HG02870 (cell line): ENCODE measurements at regions not wholly inside any gene's neighbourhood (a gene's known extent, or its start where the extent isn't known, plus 50 kb on each side); places are given as distances from the start of the nearest gene placed in this dataset.
A peak's percentile ranks its signal among the peaks of the same experiment; 100 is the strongest.
"Not testable (repeated sequence)": the region's sequence is repeated elsewhere in the genome, so short reads cannot be mapped to it uniquely, and the experiment has no call there.

ENCODE experiments used
- ATAC-seq: cut with Tn5 transposase; IDR thresholded peaks from one replicate; pipeline ENCODE4 v1.9.1; 2021; ENCODE audit warnings: mild to moderate bottlenecking, moderate library complexity; ENCODE audit not compliant: unreplicated experiment

- ATAC-seq = no peak
Observed at GRCh38 chr7:3135626-3136025, 92.0 kb upstream of the CARD11 start.

DNA sequence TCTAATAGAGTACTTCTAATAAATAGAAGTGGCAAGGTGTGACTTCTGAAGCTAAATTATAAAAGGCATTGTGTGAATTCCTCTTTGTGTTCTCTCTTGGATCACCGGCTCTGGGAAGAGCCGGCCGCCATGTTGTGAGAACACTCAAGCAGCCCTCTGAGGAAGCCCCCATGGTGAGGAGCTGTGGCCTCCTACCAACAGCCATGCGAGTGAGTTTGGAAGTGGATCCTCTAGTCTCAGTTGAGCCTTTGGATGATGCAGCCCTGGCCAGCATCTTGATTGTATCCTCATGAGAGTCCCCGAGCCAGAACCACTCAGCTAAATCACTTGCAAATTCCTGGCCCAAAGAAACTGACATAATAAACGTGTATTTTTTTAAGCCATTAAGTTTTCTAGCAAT, 94.5 kb upstream of the CARD11 start:
- no peak for ATAC-seq

DNA sequence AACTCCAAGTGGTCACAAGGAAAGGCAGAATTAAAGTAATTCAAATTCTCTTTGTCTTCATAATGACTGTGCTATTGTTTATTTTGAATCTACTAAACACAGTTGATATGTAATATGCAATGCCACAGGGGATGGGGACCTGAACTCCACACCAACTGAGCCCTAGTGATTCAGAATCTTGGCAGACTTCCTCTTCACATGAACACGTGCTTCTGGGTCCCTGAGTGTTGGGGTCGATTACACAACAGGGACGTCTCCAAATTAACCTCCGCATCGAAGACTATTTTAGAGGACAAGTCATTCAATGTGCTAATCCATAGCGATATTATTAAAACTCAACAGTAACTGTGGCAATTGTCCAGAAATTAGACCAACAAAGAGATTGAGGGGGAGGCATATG, 95.3 kb upstream of the CARD11 start:
- ATAC-seq = no peak

DNA sequence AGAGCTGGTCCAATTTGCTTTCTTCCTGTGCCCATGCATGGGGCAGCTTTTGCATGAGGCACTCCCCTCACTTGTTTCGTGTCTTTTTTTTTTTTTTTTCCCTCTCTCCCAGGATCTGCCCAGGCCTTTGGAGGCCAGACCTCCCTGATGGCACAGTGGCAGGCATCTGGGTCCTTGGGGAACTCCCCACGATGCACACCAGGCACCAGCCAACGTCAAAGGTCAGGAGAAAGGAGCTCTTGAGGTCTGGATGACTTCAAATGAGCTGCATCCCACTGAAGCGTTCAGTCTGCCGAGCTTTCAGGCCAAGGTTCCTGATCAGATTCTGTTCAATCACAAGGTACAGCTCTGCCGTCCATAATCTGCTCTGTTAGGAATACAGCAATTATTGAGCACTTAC, 97.2 kb upstream of the CARD11 start:
- no peak for ATAC-seq

DNA sequence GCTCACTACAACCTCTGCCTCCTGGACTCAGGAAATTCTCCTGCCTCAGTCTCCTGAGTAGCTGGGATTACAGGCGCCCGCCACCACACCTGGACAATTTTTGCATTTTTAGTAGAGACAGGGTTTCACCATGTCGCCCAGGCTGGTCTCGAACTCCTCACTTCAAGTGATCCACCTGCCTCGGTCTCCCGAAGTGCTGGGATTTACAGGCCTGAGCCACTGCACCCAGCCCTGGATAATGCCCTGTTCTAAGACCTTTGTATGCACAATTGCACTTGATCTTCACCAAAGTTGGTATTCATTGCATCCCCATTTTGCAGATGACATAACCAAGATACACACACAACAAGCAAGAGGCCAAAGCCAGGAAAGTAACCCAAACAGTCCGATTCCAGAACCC, 97.7 kb upstream of the CARD11 start:
- no peak for ATAC-seq

DNA sequence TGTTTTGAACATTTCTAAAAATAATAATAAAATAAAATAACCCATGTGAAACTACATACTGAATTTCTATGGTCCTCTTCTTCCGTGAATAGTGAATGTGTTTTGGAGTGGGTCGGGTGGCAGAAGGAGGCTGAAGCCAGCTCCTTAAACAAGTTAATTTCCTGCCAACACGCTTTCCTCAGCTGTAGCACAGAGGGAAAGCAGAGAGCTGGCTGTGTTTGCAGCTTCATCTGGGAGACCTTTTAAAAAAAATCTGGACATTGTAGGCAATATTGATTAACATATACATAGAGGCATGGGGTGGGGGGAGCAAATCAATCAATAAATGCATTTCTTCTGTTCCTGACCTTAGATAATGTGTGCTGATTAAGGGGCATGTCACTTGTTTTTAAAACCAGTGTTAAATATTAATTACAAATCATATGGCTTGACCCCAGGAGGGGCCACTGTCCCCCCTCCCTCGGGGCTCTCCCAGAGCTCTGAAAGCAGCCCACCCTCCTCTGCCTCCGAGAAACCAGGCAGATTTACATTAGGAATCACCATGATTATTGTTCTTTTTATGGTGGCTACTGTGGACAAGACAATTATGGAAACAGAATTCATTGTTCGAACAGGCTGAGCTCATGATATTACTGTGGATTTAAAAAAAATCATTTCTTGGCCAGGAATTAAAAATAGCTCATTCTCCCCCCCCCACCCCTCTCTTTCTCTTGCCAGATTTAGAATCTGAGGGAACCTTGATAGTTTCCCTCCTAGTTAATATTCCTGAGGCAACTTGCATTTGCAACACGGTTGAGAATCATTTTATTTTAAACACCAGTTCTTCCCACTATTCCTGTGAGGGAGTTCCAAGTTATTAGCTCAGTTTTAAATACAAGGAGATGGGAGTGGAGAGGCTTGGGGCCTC, 100.5 kb upstream of the CARD11 start:
- no peak for ATAC-seq

DNA sequence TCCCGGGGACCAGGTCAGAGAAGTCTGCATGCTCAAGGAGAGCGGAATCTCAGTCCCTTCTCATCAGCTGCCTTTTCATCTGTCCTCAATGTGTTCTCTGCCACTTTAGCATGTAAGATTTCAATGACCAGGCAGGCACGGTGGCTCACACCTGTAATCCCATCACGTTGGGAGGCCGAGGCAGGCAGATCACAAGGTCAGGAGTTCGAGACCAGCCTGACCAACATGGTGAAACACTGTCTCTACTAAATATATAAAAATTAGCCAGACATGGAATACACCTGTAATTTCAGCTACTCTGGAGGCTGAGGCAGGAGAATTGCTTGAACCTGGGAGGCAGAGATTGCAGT, 101.1 kb upstream of the CARD11 start:
- not testable (repeated sequence) for ATAC-seq

- ATAC-seq = no peak
Observed at GRCh38 chr7:3146571-3147226, 103.0 kb upstream of the CARD11 start.

- ATAC-seq = not testable (repeated sequence)
Observed at GRCh38 chr7:3148471-3148870, 104.8 kb upstream of the CARD11 start.

GRCh38 chr7:3149231-3149995, 105.7 kb upstream of the CARD11 start:
- ATAC-seq = no peak

DNA sequence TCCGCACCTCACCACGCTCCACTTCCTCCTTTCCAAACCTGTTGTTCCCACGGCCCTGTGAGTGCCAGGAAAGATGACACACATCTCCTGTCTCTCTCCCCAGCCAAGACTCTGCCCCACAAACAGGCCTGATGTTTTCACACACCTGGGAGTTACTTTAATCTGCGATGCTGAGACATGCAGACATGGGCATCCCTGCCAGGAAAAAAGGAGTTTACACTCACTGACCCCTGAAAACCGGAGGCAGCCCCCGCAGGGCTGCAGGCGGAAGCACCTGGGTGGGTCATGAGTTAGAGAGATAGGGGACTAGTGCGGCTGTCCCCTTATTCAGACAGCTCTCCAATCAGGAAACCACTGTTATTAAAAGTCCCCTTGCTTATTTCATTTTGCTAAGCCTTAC, 106.4 kb upstream of the CARD11 start:
- ATAC-seq = no peak

DNA sequence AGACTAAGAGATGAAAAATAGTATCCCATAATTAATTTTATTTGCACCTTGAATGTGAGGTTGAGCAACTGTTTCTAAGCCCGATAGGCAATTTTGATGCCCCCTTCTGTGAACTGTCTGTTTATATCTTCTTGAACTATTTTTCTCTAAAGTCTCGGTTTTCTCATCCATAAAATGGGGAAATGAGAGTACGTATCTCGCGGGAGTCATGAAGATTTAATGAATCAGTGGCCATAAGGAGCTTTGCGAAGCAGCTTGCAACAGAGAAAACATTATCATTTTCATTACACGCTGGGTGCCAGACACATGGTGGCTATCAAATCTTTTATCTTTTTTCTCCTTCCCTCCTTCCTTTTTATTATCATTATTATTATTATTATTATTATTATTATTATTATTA, 108.1 kb upstream of the CARD11 start:
- no peak for ATAC-seq

GRCh38 chr7:3152714-3153113, 109.0 kb upstream of the CARD11 start:
- no peak for ATAC-seq

- ATAC-seq = no peak
Observed at GRCh38 chr7:3153118-3153517, 109.5 kb upstream of the CARD11 start.

DNA sequence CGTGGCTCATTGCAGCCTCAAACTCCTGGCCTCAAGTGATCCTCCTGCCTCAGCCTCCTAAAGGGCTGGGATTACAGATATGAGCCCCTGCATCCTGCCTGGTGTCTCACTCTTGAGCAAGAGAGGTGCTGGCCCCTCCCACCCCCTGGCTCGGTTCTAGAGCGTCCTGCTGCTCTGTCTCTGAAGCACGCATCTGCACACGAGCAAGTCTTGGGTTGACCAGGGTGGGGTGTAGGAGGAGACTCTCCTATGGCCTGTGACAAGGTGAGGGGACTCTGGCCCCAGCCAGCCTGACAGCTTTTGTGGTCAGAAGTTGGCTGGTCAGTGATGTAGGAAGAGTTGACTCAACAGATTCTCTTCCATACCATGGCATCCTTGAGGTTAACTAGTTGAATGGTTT, 110.7 kb upstream of the CARD11 start:
- ATAC-seq = no peak

DNA sequence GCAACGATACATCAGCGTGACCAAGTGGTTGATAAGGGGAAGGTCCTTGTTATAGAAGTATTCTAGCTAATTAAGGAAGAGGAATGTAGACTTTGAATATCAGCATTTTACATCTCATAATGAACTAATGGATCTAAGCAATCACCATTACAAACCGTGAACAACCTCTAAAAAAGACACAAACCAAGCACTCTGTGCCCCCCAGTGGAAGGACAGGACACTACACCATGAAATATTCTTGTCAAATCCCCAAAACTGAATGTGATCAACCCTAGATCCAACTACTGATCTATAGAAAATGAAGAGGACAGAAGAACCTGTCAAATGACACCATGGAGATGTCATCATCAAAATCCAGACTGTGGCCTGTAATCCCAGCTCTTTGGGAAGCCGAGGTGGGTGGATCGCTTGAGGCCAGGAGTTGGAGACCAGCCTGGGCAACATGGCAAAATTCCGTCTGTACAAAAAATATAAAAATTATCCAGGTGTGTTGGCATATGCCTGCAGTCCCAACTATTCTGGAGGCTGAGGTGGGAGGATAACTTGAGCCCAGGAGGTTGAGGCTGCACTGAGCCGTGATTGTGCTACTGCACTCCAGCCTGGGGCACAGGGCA, 111.3 kb upstream of the CARD11 start:
- ATAC-seq = peak; percentile 53

GRCh38 chr7:3156508-3156907, 112.8 kb upstream of the CARD11 start:
- no peak for ATAC-seq

GRCh38 chr7:3157566-3158287, 114.1 kb upstream of the CARD11 start:
- no peak for ATAC-seq

DNA sequence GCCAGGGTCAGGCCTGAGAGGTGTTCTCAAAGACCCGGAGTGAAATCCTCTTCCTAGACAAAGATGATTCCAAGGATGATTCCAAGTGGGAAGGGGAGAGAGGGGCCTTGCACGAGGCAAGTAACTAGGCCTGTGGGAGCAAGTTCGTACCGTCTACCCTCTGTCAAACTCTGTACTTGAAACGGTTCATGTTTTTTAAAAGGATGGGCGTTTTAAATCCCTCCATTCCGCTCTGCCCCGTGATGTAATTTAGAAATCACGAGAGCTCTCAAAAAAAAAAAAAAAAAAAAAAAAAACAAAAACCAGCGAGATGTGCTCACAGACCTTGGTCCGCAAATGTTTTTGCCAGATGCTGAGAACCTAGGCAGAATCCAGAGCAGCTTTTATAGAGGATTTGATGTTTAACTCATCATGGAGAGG, 114.7 kb upstream of the CARD11 start:
- no peak for ATAC-seq

- ATAC-seq = no peak
Observed at GRCh38 chr7:3159039-3159438, 115.4 kb upstream of the CARD11 start.

- ATAC-seq = no peak
Observed at GRCh38 chr7:3159445-3159844, 115.8 kb upstream of the CARD11 start.
